Endothelial cell of umbilical vein (primary cell): ENCODE measurements at regions not wholly inside any gene's neighbourhood (a gene's known extent, or its start where the extent isn't known, plus 50 kb on each side); places are given as distances from the start of the nearest gene placed in this dataset.

Source experiments
- CTCF ChIP-seq, 2 donors: IDR thresholded peaks; 1 replicate in 1 of 2; 2 replicates in 1 of 2; pipeline ENCODE4 v1.5.1; 2011; ENCODE audit warnings: low read length in 2 of 2, mild to moderate bottlenecking in 2 of 2, moderate library complexity in 2 of 2, control low read depth in 1 of 2, inconsistent platforms in 1 of 2, low read depth in 1 of 2; ENCODE audit not compliant: insufficient read depth in 1 of 2; ENCODE audit errors: extremely low read depth in 1 of 2
- EZH2 ChIP-seq: IDR thresholded peaks from 2 replicates; pipeline ENCODE4 v1.6.1; 2012; ENCODE audit warnings: borderline replicate concordance, low read depth, mild to moderate bottlenecking, moderate library complexity, low read length, inconsistent platforms; ENCODE audit not compliant: severe bottlenecking
- POLR2AphosphoS5 ChIP-seq: IDR thresholded peaks from 2 replicates; pipeline ENCODE4 v1.6.1; 2012; ENCODE audit warnings: low read depth, mild to moderate bottlenecking, control low read depth, low read length, moderate library complexity; ENCODE audit not compliant: insufficient read depth

GRCh38 chr3:157759311-157759710 lies 256.1 kb upstream of the VEPH1 start:
- no peak for TF ChIP-seq CTCF (IDR thresholded peaks at IDR 0.05; ENCODE audit: extremely low read depth in 1 of 2, insufficient read depth in 1 of 2, low read depth in 1 of 2, low read length in 2 of 2)
- no peak for TF ChIP-seq EZH2
- TF ChIP-seq POLR2AphosphoS5: no peak
